AG04449 (cell line): ENCODE measurements at regions not wholly inside any gene's neighbourhood (a gene's known extent, or its start where the extent isn't known, plus 50 kb on each side); places are given as distances from the start of the nearest gene placed in this dataset.

Experiments
- CTCF ChIA-PET: fragments of 350-600 bp; formaldehyde crosslinking; extraction: SDS; loops from one replicate; lab custom pipeline; 2021; ENCODE audit warnings: antibody characterized with exemption; lab: Yijun Ruan, JAX
- POLR2A ChIA-PET: fragments of 400-600, 350-600 bp; formaldehyde crosslinking; extraction: SDS; loops from one replicate; lab custom pipeline; 2020; ENCODE audit warnings: antibody characterized with exemption, inconsistent platforms; lab: Yijun Ruan, JAX
- DNase-seq: peaks from one replicate; pipeline ENCODE4 v3.0.0-alpha.2; 2010; ENCODE audit warnings: low read depth, low spot score
- H3K4me3 ChIP-seq: 2 replicates; pipeline ENCODE4 v1.5.1; 2011; ENCODE audit warnings: low read depth, mild to moderate bottlenecking, control low read depth, low read length
- CTCF ChIP-seq: IDR thresholded peaks from one replicate; pipeline ENCODE4 v1.5.1; 2011; ENCODE audit warnings: mild to moderate bottlenecking, moderate library complexity, low read length, control low read depth, inconsistent platforms; ENCODE audit not compliant: insufficient read depth; ENCODE audit errors: missing control alignments

DNA sequence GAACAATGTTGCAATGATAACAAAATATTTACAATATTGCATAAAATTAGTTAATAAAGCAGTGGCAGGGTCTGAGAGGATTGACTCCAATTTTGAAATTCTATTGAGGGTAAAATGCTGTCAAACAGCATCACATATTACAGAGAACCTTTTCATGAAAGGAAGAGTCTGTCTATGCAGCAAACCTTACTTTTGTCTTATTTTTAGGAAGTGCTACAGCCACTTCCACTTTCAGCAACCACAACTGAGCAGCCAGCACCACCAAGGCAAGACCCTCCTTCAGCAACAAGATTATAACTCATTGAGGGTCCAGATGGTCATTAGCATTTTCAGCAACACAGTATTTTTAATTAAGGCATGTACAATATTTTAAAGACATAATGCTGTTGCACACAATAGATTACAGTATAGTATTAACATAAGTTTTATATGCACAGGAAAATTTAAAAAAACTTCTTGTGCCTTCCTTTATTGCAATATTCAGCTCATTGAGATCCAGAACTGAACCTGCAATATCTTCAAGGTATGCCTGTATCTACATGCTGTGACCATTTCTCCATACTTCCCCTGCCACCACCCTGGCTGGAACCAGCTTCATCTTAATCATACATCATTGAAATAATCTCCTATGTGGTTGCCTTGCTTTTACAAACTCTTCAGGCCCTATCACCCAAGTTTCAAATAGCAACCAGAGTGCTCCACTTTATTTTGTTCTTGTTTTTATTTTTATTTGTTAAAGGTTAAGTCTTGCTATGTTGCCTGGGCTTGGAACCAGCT lies 711.2 kb downstream of the KCNA4 start:
- POLR2A ChIA-PET = no interaction called here
- no peak overlapping the region for H3K4me3 ChIP-seq
- CTCF ChIA-PET = interaction anchor here (1.9 kb wide), 1 partner anchor 24 kb away, joined by 8 read pairs; no protein-coding TSS in a partner anchor
- no peak for DNase-seq
- TF ChIP-seq CTCF = no peak

DNA sequence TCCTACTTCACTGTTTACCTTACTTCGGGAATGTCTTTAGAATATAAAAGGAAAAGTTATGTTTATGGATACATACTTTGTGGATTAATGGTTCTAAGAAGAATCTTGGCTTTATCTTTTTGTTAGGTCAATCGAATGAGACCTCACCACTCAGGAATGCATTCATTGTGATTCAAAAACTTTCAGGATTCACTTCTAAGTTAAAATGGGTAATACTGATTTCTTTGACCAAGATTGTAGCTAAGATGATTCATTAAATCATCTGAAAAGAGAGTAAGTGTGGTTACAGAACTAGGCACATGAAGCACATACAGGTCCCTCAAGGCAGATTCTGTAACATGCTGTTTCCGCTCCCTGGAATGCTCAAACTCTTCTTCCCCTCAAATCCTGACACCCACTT lies 716.4 kb downstream of the KCNA4 start:
- TF ChIP-seq CTCF = no peak
- CTCF ChIA-PET = interaction anchor here (1.2 to 2.3 kb wide), 2 partner anchors 27 to 29 kb away, joined by 4 to 15 read pairs; no protein-coding TSS in a partner anchor
- peak; percentile 67 for DNase-seq
- H3K4me3 ChIP-seq = no peak overlapping the region
- POLR2A ChIA-PET = interaction anchor here (0.6 to 1.2 kb wide), 2 partner anchors 239 to 1366 kb away, joined by 3 to 4 read pairs; no protein-coding TSS in a partner anchor

GRCh38 chr11:29296680-29297079 lies 720.1 kb downstream of the KCNA4 start:
- CTCF ChIA-PET = no interaction called here
- no peak for DNase-seq
- POLR2A ChIA-PET = no interaction called here
- no peak overlapping the region for H3K4me3 ChIP-seq
- no peak for TF ChIP-seq CTCF

DNA sequence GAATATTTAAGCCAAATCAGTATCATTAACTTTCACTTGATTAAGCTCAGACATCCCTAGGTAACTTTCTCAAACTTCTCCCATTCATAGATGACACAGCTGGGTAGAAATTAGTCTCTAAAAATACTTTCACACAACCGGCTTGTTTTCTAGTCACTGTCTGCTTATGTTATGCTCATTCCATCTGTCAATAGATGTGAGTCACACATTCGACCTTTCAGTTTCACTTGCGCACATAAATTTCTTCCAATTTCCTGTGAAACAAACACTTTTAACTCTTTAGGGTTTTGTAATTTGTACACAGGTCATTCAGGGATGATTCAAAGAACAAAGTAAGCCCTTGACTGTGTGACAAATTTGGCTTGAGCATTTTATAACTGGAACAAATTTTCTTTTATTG lies 723.0 kb downstream of the KCNA4 start:
- ChIA-PET POLR2A (no interaction called here), CTCF (interaction anchor here (2.0 kb wide), 1 partner anchor 34 kb away, joined by 7 read pairs; no protein-coding TSS in a partner anchor)
- H3K4me3 ChIP-seq = no peak overlapping the region
- TF ChIP-seq CTCF = no peak
- peak; percentile 63 for DNase-seq

DNA sequence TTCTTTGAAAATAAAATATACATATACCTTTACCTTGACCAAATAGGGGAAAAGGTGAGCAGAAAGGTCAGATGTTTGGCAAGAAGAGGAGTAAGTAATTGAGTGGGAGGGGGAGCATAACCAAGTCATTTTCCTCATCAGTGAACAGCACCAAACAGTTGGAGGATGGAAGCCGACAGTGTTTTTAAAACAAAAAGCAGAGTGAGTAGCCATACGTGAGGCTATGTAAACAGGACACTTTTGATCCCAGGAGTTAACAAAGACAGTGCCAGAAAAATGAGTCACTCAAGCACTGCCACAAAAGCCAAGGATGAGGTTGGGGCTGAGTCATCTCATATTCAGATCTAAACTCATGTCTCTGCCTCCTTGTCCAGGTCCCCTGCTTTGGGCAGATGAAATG lies 734.7 kb downstream of the KCNA4 start:
- ChIA-PET CTCF (no interaction called here), POLR2A (no interaction called here)
- H3K4me3 ChIP-seq = no peak overlapping the region
- no peak for TF ChIP-seq CTCF
- peak; percentile 82 for DNase-seq

DNA sequence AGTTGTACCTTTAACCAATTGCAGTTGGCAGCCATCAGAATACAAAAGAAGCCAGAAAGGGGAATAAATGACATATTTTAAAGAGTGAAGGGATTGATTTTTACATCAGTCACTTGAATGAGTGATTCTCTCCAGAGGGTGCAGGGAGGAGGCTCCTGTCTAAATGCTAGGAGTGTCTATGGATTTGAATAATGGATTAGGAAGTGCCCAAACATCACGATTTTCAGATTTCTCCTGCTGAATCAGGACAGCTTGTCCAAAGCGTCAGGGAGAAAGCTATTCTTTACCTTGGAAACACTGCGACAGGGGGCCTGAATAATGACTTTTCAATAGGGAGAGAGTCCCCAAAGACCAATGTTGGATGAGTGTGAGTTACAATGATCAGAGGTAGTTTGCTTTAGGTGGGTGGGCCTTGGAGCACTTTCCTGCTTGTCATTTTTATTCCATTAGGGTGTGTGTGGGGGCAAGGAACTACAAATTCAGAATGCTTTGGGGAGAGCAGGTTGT lies 735.5 kb downstream of the KCNA4 start:
- TF ChIP-seq CTCF = no peak
- no peak overlapping the region for H3K4me3 ChIP-seq
- ChIA-PET POLR2A (no interaction called here), CTCF (interaction anchor here (1.1 to 2.4 kb wide), 3 partner anchors 9 to 47 kb away, joined by 4 to 8 read pairs (median 6); no protein-coding TSS in a partner anchor)
- DNase-seq = no peak
